ENCODE measurements at regions not wholly inside any gene's neighbourhood (a gene's known extent, or its start where the extent isn't known, plus 50 kb on each side); places are given as distances from the start of the nearest gene placed in this dataset.

DNA sequence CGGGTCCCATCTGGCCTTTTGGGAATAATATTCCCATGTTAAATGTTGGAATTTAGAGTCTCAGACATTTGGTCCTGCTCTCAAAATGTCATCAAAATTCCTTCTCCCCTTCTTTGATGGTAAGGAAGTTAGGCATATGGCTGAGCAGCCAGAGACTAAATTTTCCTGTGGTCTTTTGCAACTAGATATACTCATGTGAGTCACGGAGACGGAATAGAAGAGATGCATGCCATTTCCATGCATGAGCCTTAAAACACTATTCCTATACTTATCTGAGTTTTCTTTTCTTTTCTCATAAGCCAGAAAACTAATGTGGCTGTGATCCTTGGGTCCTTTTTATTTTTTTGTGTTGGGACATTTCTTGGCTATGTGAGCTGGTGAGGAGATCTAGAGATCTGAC is 105.3 kb downstream of the NR2F2 start:
- no peaks in the 10 kb centered on the region for H3K36me3 ChIP-seq
- H3K9me3 ChIP-seq = no peaks in the 10 kb centered on the region
- H3K4me1 ChIP-seq = no peaks in the 10 kb centered on the region
- DNase-seq (no peak), ATAC-seq (no peak)
- intact Hi-C loops (cut with DNase I) = no loop called here
- no peaks in the 10 kb centered on the region for H3K27me3 ChIP-seq (ENCODE audit: low read depth)
- TF ChIP-seq, protein P1, sequence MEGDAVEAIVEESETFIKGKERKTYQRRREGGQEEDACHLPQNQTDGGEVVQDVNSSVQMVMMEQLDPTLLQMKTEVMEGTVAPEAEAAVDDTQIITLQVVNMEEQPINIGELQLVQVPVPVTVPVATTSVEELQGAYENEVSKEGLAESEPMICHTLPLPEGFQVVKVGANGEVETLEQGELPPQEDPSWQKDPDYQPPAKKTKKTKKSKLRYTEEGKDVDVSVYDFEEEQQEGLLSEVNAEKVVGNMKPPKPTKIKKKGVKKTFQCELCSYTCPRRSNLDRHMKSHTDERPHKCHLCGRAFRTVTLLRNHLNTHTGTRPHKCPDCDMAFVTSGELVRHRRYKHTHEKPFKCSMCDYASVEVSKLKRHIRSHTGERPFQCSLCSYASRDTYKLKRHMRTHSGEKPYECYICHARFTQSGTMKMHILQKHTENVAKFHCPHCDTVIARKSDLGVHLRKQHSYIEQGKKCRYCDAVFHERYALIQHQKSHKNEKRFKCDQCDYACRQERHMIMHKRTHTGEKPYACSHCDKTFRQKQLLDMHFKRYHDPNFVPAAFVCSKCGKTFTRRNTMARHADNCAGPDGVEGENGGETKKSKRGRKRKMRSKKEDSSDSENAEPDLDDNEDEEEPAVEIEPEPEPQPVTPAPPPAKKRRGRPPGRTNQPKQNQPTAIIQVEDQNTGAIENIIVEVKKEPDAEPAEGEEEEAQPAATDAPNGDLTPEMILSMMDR (IDR thresholded peaks at IDR 0.05) = no peak
- H3K4me3 ChIP-seq = no peak overlapping the region
- no peak overlapping the region for H3K27ac ChIP-seq

- H3K9me3 ChIP-seq = no peaks in the 10 kb centered on the region
- TF ChIP-seq, protein P1 (IDR thresholded peaks at IDR 0.05) = no peak
- H3K27me3 ChIP-seq (ENCODE audit: low read depth) = no peaks in the 10 kb centered on the region
- intact Hi-C loops (cut with DNase I) = no loop called here
- H3K36me3 ChIP-seq = no peaks in the 10 kb centered on the region
- ATAC-seq = no peak
- no peak overlapping the region for H3K4me3 ChIP-seq
- no peaks in the 10 kb centered on the region for H3K4me1 ChIP-seq
- no peak for DNase-seq
- H3K27ac ChIP-seq = no peak overlapping the region
These were observed 110.5 kb downstream of the NR2F2 start for GRCh38 chr15:96440978-96441377.

DNA sequence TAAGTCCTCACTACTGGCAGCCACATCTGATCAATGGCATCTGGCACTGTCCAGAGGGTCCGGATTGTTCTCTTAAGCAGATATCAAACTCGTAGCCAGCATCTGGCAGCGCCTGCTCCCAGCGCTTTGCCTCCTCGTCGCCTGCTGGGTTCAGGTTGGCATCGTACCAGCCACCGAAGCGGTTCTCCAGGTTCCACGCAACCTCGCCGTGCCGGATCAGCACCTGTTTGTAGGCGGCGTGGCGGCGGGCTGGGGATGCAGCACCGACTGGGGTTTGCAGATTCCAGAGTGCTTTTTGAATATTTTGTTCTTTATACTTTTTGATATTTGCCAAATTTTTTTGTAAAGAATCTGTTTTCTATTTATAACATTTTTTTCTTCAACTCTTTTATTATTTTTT is 111.6 kb downstream of the NR2F2 start:
- no peaks in the 10 kb centered on the region for H3K4me1 ChIP-seq
- H3K27ac ChIP-seq = no peak overlapping the region
- intact Hi-C loops (cut with DNase I) = no loop called here
- H3K9me3 ChIP-seq = no peaks in the 10 kb centered on the region
- ATAC-seq = no peak
- TF ChIP-seq, protein P1 (IDR thresholded peaks at IDR 0.05) = no peak
- no peak overlapping the region for H3K4me3 ChIP-seq
- no peaks in the 10 kb centered on the region for H3K27me3 ChIP-seq (ENCODE audit: low read depth)
- no peaks in the 10 kb centered on the region for H3K36me3 ChIP-seq
- no peak for DNase-seq

DNA sequence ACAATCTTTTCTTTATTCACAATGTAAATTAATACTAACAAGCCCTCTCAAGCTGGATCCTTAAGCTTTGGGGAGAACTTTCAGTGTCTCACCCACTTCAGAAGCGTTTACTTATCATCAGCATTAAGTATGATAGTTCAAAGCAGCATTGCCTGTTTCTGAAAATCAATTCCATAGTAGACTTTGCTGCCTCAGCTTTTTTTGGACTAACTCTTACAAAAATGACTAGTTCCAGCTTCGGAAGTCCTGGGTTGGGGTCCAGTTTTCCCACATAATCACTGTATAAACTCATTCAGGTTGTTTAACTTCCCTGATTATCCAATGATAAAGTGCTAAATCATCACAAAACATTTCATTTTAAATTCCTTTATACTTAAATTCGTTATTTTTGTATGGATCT is 114.4 kb downstream of the NR2F2 start:
- H3K4me1 ChIP-seq = no peaks in the 10 kb centered on the region
- ATAC-seq = no peak
- H3K36me3 ChIP-seq = no peaks in the 10 kb centered on the region
- no peak for DNase-seq
- H3K27ac ChIP-seq = no peak overlapping the region
- H3K9me3 ChIP-seq = no peaks in the 10 kb centered on the region
- TF ChIP-seq, protein P1 (IDR thresholded peaks at IDR 0.05) = no peak
- intact Hi-C loops (cut with DNase I) = no loop called here
- no peak overlapping the region for H3K4me3 ChIP-seq
- no peaks in the 10 kb centered on the region for H3K27me3 ChIP-seq (ENCODE audit: low read depth)

- intact Hi-C loops (cut with DNase I) = no loop called here
- Histone ChIP-seq H3K4me1 (no peaks in the 10 kb centered on the region), H3K36me3 (no peaks in the 10 kb centered on the region), H3K4me3 (no peak overlapping the region), H3K27ac (no peak overlapping the region), H3K9me3 (no peaks in the 10 kb centered on the region), H3K27me3 (ENCODE audit: low read depth) (no peaks in the 10 kb centered on the region)
- TF ChIP-seq, protein P1 (IDR thresholded peaks at IDR 0.05) = no peak
- DNase-seq (no peak), ATAC-seq (no peak)
These were observed 118.4 kb downstream of the NR2F2 start for GRCh38 chr15:96448923-96449322.

- no peaks in the 10 kb centered on the region for H3K9me3 ChIP-seq
- no peaks in the 10 kb centered on the region for H3K36me3 ChIP-seq
- H3K27ac ChIP-seq = no peak overlapping the region
- TF ChIP-seq, protein P1 (IDR thresholded peaks at IDR 0.05) = no peak
- intact Hi-C loops (cut with DNase I) = no loop called here
- H3K4me1 ChIP-seq = no peaks in the 10 kb centered on the region
- no peak for DNase-seq
- no peak overlapping the region for H3K4me3 ChIP-seq
- no peaks in the 10 kb centered on the region for H3K27me3 ChIP-seq (ENCODE audit: low read depth)
- ATAC-seq = no peak
These were observed 127.3 kb downstream of the NR2F2 start for GRCh38 chr15:96457841-96458240.
